ENCODE measurements at regions not wholly inside any gene's neighbourhood (a gene's known extent, or its start where the extent isn't known, plus 50 kb on each side); places are given as distances from the start of the nearest gene placed in this dataset.
"Not testable (repeated sequence)": the region's sequence is repeated elsewhere in the genome, so short reads cannot be mapped to it uniquely, and the experiment has no call there.

DNA sequence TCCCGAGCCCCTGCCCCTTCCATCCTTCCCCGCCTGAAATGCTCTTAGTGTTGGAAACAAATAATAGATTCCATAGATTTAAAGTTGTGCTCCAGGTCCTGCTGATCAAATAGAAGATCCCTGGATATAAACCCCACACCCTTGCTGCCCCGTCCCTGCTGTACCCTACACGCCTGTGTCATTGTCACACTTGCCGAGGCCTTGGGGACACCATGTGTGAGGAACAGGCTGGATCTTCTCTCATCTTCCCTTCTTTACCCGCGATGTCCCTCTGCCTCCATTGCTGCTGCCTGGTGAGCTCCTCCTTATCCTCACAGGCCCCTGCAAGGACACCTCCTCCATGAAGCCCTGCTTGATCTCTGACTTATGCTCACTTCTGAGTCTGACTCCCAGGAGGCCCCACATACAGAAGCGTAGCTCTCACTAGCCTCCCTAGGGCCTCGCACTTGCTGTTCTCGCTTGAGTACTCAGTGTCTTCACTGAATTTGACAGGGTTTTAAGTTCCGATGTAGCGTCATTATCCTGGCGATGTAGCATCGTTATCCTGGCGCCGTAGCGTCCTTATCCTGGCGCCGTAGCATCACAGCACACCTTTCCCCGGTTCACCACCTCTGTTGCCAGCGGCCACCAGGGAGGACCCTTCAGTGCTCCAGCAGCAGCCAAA lies 221.9 kb downstream of the NDUFA10 start:
- Mint-ChIP-seq H3K4me3 (no peak overlapping the region), H3K27ac (no peak overlapping the region), H3K4me1 (no peaks in the 10 kb centered on the region), H3K36me3 (ENCODE audit: low read depth) (no peaks in the 10 kb centered on the region), H3K27me3 (peaks cover 41% of the 10 kb centered on the region)
- ATAC-seq (no peak), DNase-seq (no peak)
- no peaks in the 10 kb centered on the region for H3K9me3 ChIP-seq (ENCODE audit: control insufficient read depth, low read length, poor library complexity, severe bottlenecking)

DNA sequence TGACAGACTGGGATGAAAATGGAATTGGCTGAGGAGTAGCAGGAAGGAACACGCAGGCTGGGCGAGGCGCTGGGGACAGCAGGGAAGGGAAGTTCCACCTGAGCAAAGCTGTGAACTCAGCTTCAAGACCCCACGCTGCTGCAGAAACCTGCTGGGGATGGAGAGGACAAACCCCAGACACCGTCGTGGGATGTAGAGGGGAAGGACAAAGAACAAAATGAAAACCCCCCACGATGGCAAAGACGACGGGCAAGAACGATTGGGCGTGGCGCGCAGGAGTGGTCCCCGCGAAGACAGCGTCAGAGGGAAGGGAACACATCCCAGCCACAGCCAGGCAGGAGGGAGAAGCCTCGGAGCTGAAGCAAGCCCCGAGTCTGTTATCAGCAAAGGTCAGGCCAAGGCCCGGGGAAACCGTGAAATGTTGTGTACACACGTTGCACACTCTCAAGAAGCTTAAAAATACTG lies 222.9 kb downstream of the NDUFA10 start:
- Mint-ChIP-seq H3K36me3 (ENCODE audit: low read depth) (no peaks in the 10 kb centered on the region), H3K4me1 (no peaks in the 10 kb centered on the region), H3K27me3 (peaks cover 40% of the 10 kb centered on the region), H3K4me3 (no peak overlapping the region), H3K27ac (no peak overlapping the region)
- ATAC-seq: no peak
- H3K9me3 ChIP-seq (ENCODE audit: control insufficient read depth, low read length, poor library complexity, severe bottlenecking): no peaks in the 10 kb centered on the region
- no peak for DNase-seq

DNA sequence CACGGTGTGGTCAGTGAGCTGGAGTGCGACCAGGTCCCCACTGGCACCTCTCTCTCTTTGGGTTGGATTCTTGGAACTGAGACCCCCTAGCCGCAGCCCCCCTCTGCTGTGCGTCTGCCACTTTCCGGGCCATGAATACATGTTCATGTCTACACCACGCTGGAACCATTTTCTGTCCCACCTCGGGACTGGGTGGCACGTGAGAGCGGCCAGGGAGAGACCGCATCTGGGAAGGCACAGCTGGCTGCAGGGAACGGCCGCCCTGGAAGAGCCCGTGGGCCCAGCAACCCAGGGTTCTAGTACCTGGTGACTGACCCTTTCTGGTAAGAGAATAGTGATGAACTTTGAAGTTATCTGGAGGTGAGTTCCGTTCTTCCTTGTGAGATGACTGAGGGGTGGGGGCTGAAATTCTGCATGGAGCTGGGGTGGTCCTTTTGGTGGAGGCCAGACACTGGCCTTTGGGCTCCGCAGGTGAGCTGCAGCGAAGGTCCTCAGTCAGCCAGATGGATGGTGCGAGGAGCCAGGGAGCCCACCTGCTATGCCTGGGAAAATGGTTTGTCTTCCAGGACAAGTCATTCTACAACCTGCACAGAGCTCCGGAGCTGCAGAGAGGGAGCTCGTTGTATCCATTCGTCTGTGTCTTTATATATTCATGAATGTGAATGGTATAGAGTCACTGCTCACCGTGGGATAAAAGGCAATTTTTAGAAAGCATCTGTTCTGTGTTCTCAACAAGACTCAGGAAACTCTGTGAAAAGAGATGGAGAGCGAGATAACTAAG lies 223.5 kb downstream of the NDUFA10 start:
- ATAC-seq (no peak), DNase-seq (no peak)
- Mint-ChIP-seq H3K4me1 (no peaks in the 10 kb centered on the region), H3K27ac (no peak overlapping the region), H3K36me3 (ENCODE audit: low read depth) (no peaks in the 10 kb centered on the region), H3K27me3 (peaks cover 33% of the 10 kb centered on the region), H3K4me3 (no peak overlapping the region)
- H3K9me3 ChIP-seq (ENCODE audit: control insufficient read depth, low read length, poor library complexity, severe bottlenecking): no peaks in the 10 kb centered on the region

DNA sequence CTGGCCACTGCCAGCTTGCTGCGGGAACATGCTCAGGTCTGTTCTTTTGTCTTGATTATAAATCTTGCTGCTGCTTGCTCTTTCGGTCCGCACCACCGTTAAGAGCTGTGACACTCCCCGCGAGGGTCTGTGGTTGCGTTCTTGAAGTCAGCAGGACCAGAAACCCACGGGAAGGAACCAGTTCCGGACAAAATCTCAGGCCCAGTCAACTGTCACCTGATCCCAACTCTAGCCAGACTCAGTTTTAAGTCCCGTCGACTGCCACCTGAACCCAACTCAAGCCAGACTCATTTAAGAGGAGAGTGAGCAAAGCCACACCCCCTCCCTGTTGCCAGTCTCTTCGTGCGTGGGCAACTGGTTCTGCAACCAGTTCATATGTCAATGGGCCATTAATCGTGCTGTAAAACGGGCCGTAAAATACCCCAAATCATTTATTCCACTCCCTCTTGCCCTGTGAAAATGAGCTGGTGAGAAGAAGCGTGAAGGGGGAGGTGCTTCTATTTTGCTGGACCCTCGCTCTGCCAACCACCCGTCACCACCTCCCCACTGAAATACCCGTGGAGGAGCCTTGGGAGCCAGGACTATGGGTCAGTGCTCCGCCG lies 224.3 kb downstream of the NDUFA10 start:
- Mint-ChIP-seq H3K4me1 (no peaks in the 10 kb centered on the region), H3K27me3 (peaks cover 33% of the 10 kb centered on the region), H3K27ac (no peak overlapping the region), H3K36me3 (ENCODE audit: low read depth) (no peaks in the 10 kb centered on the region), H3K4me3 (no peak overlapping the region)
- H3K9me3 ChIP-seq (ENCODE audit: control insufficient read depth, low read length, poor library complexity, severe bottlenecking): no peaks in the 10 kb centered on the region
- DNase-seq (no peak), ATAC-seq (no peak)

DNA sequence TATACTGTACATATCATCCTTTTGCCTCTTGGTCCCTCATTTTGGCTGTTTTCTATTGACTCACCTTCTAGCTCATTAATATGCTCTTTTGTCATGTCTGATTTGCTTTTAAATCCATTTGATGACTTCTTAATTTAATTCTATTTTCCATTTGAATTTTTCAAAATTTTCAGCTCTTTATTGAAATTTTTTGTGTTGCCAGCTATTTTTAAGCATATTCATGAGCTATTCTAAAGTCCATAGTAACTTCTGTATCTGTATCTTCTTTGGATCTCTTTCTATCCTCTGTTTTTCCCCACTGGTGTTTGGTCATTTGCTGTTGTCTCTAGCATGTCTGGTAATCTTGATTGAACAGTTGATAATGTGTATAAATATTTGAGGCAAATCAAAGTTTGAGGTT lies 227.8 kb downstream of the NDUFA10 start:
- no peaks in the 10 kb centered on the region for H3K4me1 Mint-ChIP-seq
- no peak for ATAC-seq
- DNase-seq: no peak
- H3K4me3 Mint-ChIP-seq: no peak overlapping the region
- H3K36me3 Mint-ChIP-seq (ENCODE audit: low read depth): no peaks in the 10 kb centered on the region
- H3K9me3 ChIP-seq (ENCODE audit: control insufficient read depth, low read length, poor library complexity, severe bottlenecking): no peaks in the 10 kb centered on the region
- H3K27me3 Mint-ChIP-seq: peaks cover 25% of the 10 kb centered on the region
- no peak overlapping the region for H3K27ac Mint-ChIP-seq

DNA sequence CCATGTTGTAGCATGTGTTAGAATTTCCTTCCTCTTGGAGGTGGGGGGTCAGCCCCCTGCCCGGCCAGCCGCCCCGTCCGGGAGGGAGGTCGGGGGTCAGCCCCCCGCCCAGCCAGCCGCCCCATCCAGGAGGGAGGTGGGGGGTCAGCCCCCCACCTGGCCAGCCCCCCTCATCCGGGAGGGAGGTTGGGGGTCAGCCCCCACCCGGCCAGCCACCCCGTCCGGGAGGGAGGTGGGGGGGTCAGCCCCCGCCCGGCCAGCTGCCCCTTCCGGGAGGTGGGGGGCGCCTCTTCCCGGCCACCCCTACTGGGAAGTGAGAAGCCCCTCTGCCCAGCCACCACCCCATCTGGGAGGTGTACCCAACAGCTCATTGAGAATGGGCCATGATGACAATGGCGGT lies 229.4 kb downstream of the NDUFA10 start:
- H3K36me3 Mint-ChIP-seq (ENCODE audit: low read depth); ATAC-seq; H3K4me3 Mint-ChIP-seq; DNase-seq; H3K9me3 ChIP-seq (ENCODE audit: control insufficient read depth, low read length, poor library complexity, severe bottlenecking); H3K27ac Mint-ChIP-seq; H3K4me1 Mint-ChIP-seq: not testable (repeated sequence)
- H3K27me3 Mint-ChIP-seq: peaks cover 11% of the 10 kb centered on the region

DNA sequence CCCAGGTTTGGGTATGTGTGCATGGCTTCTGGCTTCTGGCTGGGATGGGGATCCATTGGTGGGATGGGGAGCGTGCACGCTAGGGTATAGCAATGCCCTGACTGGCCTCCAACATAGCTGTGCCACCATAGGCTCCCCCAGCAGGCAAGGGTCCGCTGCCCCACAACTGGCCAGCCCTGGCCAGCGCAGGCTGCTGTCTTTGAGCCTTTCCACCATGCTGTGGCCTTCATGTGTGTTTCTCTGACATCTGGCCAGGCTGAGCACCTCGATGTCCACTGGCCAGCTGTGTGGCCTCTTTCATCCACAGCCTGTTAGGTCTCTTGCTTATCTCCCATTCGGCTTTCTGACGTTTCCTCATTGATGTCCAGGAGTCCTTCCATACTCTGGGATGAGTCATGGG lies 231.3 kb downstream of the NDUFA10 start:
- no peaks in the 10 kb centered on the region for H3K4me1 Mint-ChIP-seq
- H3K27ac Mint-ChIP-seq: no peak overlapping the region
- no peaks in the 10 kb centered on the region for H3K9me3 ChIP-seq (ENCODE audit: control insufficient read depth, low read length, poor library complexity, severe bottlenecking)
- no peak for ATAC-seq
- no peaks in the 10 kb centered on the region for H3K36me3 Mint-ChIP-seq (ENCODE audit: low read depth)
- DNase-seq: no peak
- H3K27me3 Mint-ChIP-seq: peaks cover 5% of the 10 kb centered on the region
- H3K4me3 Mint-ChIP-seq: no peak overlapping the region

DNA sequence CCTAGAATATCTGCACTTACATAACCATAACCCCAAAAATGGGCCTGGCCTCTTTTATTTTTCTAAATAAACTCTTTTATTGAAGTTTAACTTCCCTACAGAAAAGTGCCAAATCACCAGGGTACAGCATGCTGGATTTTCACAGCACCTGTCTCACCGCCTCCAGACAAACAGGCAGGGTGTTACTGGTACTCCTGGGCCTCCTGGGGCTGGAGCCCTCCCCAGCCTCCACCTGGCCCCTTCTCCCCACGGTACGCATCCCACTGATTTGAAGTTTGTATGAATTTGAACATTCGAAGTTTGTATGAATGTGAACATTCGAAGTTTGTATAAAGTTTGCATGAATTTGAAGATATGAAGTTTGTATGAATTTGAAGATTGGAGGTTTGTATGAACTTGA lies 232.1 kb downstream of the NDUFA10 start:
- DNase-seq: no peak
- ATAC-seq: no peak
- Mint-ChIP-seq H3K4me3 (no peak overlapping the region), H3K4me1 (no peaks in the 10 kb centered on the region), H3K36me3 (ENCODE audit: low read depth) (no peaks in the 10 kb centered on the region), H3K27ac (no peak overlapping the region), H3K27me3 (peaks cover 5% of the 10 kb centered on the region)
- H3K9me3 ChIP-seq (ENCODE audit: control insufficient read depth, low read length, poor library complexity, severe bottlenecking): no peaks in the 10 kb centered on the region

DNA sequence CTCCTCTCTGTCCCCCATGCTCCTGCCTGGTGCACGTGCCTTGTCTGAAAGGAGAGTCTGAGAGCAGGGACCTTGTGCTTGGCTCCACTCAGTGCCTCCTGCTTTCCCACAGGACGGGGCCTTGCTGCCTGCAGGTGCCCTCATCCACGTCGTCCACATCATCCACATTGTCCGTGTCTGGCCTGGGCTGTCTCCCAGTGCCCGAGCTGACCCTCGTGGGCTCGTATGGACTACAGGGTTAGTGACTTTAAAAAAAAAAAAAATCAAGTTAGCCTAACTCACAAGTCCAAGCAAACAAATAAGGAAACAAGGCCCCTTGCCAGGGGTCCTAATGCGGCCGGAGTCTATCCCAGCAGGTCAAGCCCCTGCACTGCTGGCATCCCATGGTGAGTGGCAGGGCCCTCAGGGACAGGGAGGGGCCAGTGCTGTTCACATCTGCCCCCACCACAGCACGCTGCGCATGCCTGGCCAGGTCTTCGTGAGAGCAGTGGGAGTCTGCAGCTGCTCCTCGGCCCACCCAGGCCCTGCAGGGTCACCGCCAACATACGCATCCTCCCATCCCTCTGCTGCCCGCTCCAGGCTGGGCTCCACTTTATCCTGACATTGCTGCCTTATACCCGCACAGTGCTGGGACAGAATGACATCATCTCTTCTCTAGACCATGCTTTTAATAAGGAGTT lies 232.6 kb downstream of the NDUFA10 start:
- H3K27me3 Mint-ChIP-seq: peaks cover 5% of the 10 kb centered on the region
- H3K9me3 ChIP-seq (ENCODE audit: control insufficient read depth, low read length, poor library complexity, severe bottlenecking): no peaks in the 10 kb centered on the region
- DNase-seq (no peak), ATAC-seq (no peak)
- no peaks in the 10 kb centered on the region for H3K36me3 Mint-ChIP-seq (ENCODE audit: low read depth)
- no peak overlapping the region for H3K27ac Mint-ChIP-seq
- no peak overlapping the region for H3K4me3 Mint-ChIP-seq
- no peaks in the 10 kb centered on the region for H3K4me1 Mint-ChIP-seq

DNA sequence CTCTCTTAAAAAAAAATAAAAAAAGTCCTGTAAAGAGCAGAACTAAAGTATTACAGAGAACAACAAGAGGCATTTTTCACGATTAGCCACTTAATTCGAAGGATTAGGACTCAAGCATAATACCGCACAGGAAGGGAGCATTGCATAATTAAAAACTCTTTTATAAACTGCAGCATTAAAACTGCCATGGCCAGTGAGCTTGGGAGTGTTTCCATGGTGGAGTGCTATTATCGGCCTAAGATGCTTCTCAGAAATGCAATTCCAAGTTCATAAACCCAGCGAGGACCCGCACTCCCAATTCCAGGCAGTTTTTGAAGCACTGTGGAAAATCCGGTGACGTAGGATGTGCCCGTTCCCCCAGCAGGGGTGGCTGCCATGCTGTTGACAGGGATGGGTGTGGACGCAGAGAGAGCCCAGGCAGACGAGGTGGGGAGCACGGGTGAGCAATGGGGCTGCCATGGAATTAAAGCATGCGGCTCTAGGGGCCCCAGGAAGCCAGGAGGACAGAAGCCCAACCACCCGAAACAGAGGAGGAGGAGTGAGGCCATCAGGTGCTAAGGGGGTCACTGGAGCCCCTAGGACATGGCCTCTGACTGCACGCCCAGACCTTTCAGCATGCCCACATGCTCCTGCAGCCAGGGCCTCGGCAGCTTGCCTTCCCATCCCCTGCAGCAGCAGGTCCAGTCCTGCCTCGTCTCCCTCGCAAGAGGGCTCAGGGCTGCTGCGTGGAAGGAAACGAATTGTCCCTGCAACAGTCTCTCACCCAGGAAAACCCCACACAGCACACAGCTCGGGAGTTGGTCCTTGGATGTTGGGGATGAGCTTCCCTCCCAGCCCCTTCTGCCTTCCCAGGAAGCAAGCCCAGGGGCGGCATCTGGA lies 233.4 kb downstream of the NDUFA10 start:
- Mint-ChIP-seq H3K4me3 (no peak overlapping the region), H3K27me3 (peaks cover 5% of the 10 kb centered on the region), H3K36me3 (ENCODE audit: low read depth) (no peaks in the 10 kb centered on the region), H3K27ac (no peak overlapping the region), H3K4me1 (no peaks in the 10 kb centered on the region)
- no peaks in the 10 kb centered on the region for H3K9me3 ChIP-seq (ENCODE audit: control insufficient read depth, low read length, poor library complexity, severe bottlenecking)
- no peak for DNase-seq
- ATAC-seq: no peak

DNA sequence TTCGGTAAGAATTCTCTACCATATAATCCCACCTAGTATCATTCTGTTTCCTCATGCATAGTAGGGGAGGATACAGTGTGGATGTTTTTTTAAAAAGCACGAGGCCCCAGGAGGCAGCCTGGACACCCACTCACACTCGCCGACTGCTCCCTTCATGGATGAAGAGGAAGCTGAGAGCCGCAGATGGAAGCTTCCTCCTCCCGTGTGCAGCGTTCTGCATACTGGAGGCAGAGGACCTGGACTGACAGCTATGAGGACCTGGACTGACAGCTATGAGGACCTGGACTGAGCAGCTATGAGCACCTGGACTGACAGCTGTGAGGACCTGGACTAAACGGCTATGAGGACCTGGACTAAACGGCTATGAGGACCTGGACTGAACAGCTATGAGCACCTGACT lies 234.4 kb downstream of the NDUFA10 start:
- Mint-ChIP-seq H3K36me3 (ENCODE audit: low read depth) (no peaks in the 10 kb centered on the region), H3K27ac (no peak overlapping the region), H3K27me3 (peaks cover 5% of the 10 kb centered on the region), H3K4me1 (no peaks in the 10 kb centered on the region), H3K4me3 (no peak overlapping the region)
- DNase-seq: no peak
- ATAC-seq: no peak
- H3K9me3 ChIP-seq (ENCODE audit: control insufficient read depth, low read length, poor library complexity, severe bottlenecking): no peaks in the 10 kb centered on the region

DNA sequence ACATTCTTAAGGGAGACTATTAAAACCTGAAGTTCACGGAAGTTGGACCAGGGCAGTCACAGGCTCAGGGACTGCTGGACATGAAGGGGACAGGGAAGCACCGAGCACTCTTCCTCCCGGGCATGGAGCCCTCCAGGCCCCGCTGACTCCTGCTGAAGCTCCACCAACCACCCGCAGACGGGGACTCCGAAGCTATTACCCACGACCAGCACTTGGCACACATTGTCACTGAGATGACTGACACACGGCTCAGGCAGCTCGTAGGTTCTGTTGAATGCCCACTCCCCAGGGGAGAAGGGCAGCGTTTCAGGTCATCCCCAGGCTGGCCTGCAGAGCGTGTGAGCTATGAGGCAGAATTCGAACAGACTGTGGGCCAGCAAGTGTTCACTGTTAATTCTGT lies 234.8 kb downstream of the NDUFA10 start:
- Mint-ChIP-seq H3K27ac (no peak overlapping the region), H3K36me3 (ENCODE audit: low read depth) (no peaks in the 10 kb centered on the region), H3K27me3 (peaks cover 5% of the 10 kb centered on the region), H3K4me1 (no peaks in the 10 kb centered on the region), H3K4me3 (no peak overlapping the region)
- DNase-seq: no peak
- H3K9me3 ChIP-seq (ENCODE audit: control insufficient read depth, low read length, poor library complexity, severe bottlenecking): no peaks in the 10 kb centered on the region
- no peak for ATAC-seq

Data from T-helper 17 cell (primary cell).